Neural progenitor cell (in vitro differentiated cells): ENCODE measurements at regions not wholly inside any gene's neighbourhood (a gene's known extent, or its start where the extent isn't known, plus 50 kb on each side); places are given as distances from the start of the nearest gene placed in this dataset.

Source experiments
- EZH2 ChIP-seq: fragments of 200-600 bp; sonication (generic); IDR thresholded peaks from 2 replicates; pipeline ENCODE4 v1.6.1; 2017; ENCODE audit warnings: antibody characterized with exemption, mild to moderate bottlenecking, moderate library complexity
- TF ChIP-seq, protein P1 (sequence below): fragments of 200-600 bp; sonication (generic); IDR thresholded peaks from 2 replicates; pipeline ENCODE4 v1.5.1; 2017; ENCODE audit warnings: antibody characterized with exemption, mild to moderate bottlenecking

DNA sequence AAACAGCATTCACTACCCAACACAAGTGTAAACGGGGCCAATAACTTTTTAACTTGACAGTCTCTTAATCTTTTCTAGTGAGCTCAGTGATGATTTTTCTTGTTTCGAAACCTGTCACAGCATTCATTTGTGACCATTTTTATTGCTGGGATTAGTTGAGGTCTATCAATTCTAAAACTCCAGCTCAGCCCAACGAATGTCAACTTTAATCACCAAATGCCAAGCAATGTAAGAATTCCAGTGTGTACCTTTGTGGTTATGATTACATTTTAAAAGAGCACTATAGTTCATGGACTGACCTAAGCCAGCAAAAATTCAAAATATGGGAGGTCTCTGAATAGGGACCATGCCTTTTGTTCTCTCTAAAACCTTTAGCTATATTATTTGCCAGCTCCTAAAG, 694.3 kb upstream of the SGCG start:
- TF ChIP-seq, protein P1, sequence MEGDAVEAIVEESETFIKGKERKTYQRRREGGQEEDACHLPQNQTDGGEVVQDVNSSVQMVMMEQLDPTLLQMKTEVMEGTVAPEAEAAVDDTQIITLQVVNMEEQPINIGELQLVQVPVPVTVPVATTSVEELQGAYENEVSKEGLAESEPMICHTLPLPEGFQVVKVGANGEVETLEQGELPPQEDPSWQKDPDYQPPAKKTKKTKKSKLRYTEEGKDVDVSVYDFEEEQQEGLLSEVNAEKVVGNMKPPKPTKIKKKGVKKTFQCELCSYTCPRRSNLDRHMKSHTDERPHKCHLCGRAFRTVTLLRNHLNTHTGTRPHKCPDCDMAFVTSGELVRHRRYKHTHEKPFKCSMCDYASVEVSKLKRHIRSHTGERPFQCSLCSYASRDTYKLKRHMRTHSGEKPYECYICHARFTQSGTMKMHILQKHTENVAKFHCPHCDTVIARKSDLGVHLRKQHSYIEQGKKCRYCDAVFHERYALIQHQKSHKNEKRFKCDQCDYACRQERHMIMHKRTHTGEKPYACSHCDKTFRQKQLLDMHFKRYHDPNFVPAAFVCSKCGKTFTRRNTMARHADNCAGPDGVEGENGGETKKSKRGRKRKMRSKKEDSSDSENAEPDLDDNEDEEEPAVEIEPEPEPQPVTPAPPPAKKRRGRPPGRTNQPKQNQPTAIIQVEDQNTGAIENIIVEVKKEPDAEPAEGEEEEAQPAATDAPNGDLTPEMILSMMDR = no peak
- no peak for TF ChIP-seq EZH2
